GM23338 (cell line): ENCODE measurements at regions not wholly inside any gene's neighbourhood (a gene's known extent, or its start where the extent isn't known, plus 50 kb on each side); places are given as distances from the start of the nearest gene placed in this dataset.

ENCODE experiments used
- ATAC-seq: fragments of 200-7000 bp; cut with Tn5 transposase; 3 replicates; pipeline ENCODE4 v1.9.1; 2020
- DNase-seq: peaks from one replicate; pipeline ENCODE4 v3.0.0-alpha.2; 2015; ENCODE audit warnings: low spot score
- H2AFZ ChIP-seq: fragments of 200-600 bp; sonication (generic); 2 replicates; pipeline ENCODE4 v1.8.0; 2016; ENCODE audit warnings: antibody characterized with exemption, mild to moderate bottlenecking, moderate library complexity
- H3F3A ChIP-seq: fragments of 200-600 bp; sonication (generic); replicated peaks from 2 replicates; pipeline ENCODE4 v1.8.0; 2017; ENCODE audit warnings: antibody characterized with exemption, mixed run types, low read depth
- H3K27ac ChIP-seq: fragments of 200-600 bp; sonication (generic); 2 replicates; pipeline ENCODE4 v1.6.1; 2016; ENCODE audit warnings: low read depth
- H3K27me3 ChIP-seq: fragments of 200-600 bp; sonication (generic); 2 replicates; pipeline ENCODE4 v1.8.0; 2016; ENCODE audit warnings: mild to moderate bottlenecking, mixed run types, moderate library complexity; ENCODE audit not compliant: insufficient read depth
- H3K36me3 ChIP-seq: fragments of 200-600 bp; sonication (generic); 2 replicates; pipeline ENCODE4 v1.8.0; 2016; ENCODE audit warnings: mild to moderate bottlenecking; ENCODE audit not compliant: insufficient read depth
- H3K4me1 ChIP-seq: fragments of 200-600 bp; sonication (generic); 2 replicates; pipeline ENCODE4 v1.8.0; 2016; ENCODE audit warnings: mild to moderate bottlenecking, moderate library complexity; ENCODE audit not compliant: insufficient read depth
- H3K4me2 ChIP-seq: fragments of 200-600 bp; sonication (generic); 2 replicates; pipeline ENCODE4 v1.7.1; 2017; ENCODE audit warnings: mixed run types
- H3K4me3 ChIP-seq: fragments of 200-600 bp; sonication (generic); 2 replicates; pipeline ENCODE4 v1.6.1; 2016; ENCODE audit warnings: mixed run types
- H3K79me2 ChIP-seq: fragments of 200-600 bp; sonication (generic); replicated peaks from 2 replicates; pipeline ENCODE4 v1.8.0; 2017; ENCODE audit warnings: mild to moderate bottlenecking; ENCODE audit not compliant: insufficient read depth
- H3K9me2 ChIP-seq: fragments of 200-600 bp; sonication (generic); 2 replicates; pipeline ENCODE4 v1.8.0; 2017; ENCODE audit not compliant: insufficient read depth
- H4K20me1 ChIP-seq: fragments of 200-600 bp; sonication (generic); replicated peaks from 2 replicates; pipeline ENCODE4 v1.8.0; 2017; ENCODE audit warnings: mild to moderate bottlenecking; ENCODE audit not compliant: insufficient read depth
- H3K27ac Mint-ChIP-seq: 2 replicates; pipeline ENCODE4 v1.8.0; 2020; ENCODE audit warnings: inconsistent platforms, mild to moderate bottlenecking, moderate library complexity, mixed read lengths
- H3K27me3 Mint-ChIP-seq: 3 replicates; pipeline ENCODE4 v1.8.0; 2022; ENCODE audit warnings: low read depth, mild to moderate bottlenecking, moderate library complexity, mixed read lengths, inconsistent platforms; ENCODE audit not compliant: insufficient read depth, poor library complexity
- H3K36me3 Mint-ChIP-seq: 3 replicates; pipeline ENCODE4 v1.8.0; 2021; ENCODE audit warnings: low read depth, mild to moderate bottlenecking, inconsistent platforms, moderate library complexity, mixed read lengths
- H3K4me1 Mint-ChIP-seq: 3 replicates; pipeline ENCODE4 v1.8.0; 2020; ENCODE audit warnings: mild to moderate bottlenecking, inconsistent platforms, mixed read lengths
- H3K4me3 Mint-ChIP-seq: 3 replicates; pipeline ENCODE4 v1.8.0; 2021; ENCODE audit warnings: moderate library complexity, mild to moderate bottlenecking, inconsistent platforms, mixed read lengths
- H3K9me3 Mint-ChIP-seq: 3 replicates; pipeline ENCODE4 v1.8.0; 2020; ENCODE audit warnings: moderate library complexity, mild to moderate bottlenecking, inconsistent platforms, mixed read lengths
- CTCF ChIP-seq, 2 experiments: fragments of 200-600 bp in 1 of 2; sonication (generic) in 1 of 2; conservative IDR thresholded peaks; 2 replicates each; pipeline versions ENCODE4 v1.5.1 to v1.6.1; 2016 to 2017; ENCODE audit warnings: antibody characterized with exemption in 2 of 2, low read depth in 2 of 2, mild to moderate bottlenecking in 2 of 2, moderate library complexity in 1 of 2
- EZH2 ChIP-seq: fragments of 200-600 bp; sonication (generic); IDR thresholded peaks from one replicate; pipeline ENCODE4 v1.8.0; 2017; ENCODE audit warnings: antibody characterized with exemption, mild to moderate bottlenecking, low read depth; ENCODE audit not compliant: unreplicated experiment
- EZH2phosphoT487 ChIP-seq: fragments of 200-600 bp; sonication (generic); IDR thresholded peaks from one replicate; pipeline ENCODE4 v1.8.1; 2018; ENCODE audit warnings: antibody characterized with exemption; ENCODE audit not compliant: unreplicated experiment
- NANOG ChIP-seq: IDR thresholded peaks from 2 replicates; pipeline ENCODE4 v1.6.1; 2016; ENCODE audit warnings: antibody characterized with exemption, borderline replicate concordance
- POLR2AphosphoS5 ChIP-seq: IDR thresholded peaks from 2 replicates; pipeline ENCODE4 v1.6.1; 2016; ENCODE audit warnings: antibody characterized with exemption, low read depth
- ZNF114 ChIP-seq: fragments of 250-450 bp; sonication (Bioruptor Pico); IDR thresholded peaks from 2 replicates; pipeline ENCODE4 v1.5.0; 2020; ENCODE audit warnings: mild to moderate bottlenecking, moderate library complexity
- ZNF462 ChIP-seq: fragments of 250-450 bp; sonication (Bioruptor Pico); IDR thresholded peaks from 2 replicates; pipeline ENCODE4 v1.5.0; 2020; ENCODE audit warnings: mild to moderate bottlenecking, moderate library complexity

DNA sequence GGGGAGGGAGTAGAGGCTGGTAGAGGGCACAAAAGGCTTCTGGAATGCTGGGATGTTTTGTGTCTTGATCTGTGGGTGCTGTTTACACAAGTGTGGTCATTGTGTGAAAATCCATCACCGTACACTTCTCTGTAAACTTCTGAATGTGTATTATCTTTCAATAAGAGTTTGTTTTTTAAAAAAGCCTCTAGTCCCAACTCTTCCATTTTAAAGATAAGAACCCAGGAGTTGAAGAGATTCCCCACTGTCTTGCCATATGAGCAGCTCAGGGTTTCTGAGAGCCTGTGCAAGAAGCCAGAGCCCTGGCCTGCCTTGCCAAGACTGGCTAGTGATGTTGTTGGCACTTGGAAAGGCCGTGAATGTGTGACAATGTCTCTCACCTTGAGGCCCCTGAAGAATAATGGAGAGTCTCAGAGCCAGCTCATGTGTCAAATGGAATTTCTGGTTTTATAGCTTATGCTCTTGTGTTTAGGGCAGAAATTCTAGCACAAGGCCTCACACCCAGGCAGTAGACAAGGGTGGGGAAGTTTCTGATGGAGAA, 57.5 kb upstream of the NPAS1 start (continued):
- no peak for TF ChIP-seq ZNF462 (CRISPR knock-in tag)

GRCh38 chr19:46963093-46963734, 56.4 kb upstream of the NPAS1 start:
- Mint-ChIP-seq H3K36me3 (no peaks in the 10 kb centered on the region), H3K27ac (0 out of 2 replicates have a peak overlapping the region, but pooled peaks have one; percentile 42), H3K4me3 (no peak overlapping the region), H3K4me1 (peaks cover 4% of the 10 kb centered on the region), H3K9me3 (no peaks in the 10 kb centered on the region), H3K27me3 (no peaks in the 10 kb centered on the region)
- Histone ChIP-seq H3K4me3 (no peak overlapping the region), H3K27me3 (no peaks in the 10 kb centered on the region), H3K36me3 (no peaks in the 10 kb centered on the region), H3K4me2 (no peak overlapping the region), H4K20me1 (peaks cover 14% of the 10 kb centered on the region; the same call in 1 of the 2 replicates), H3K4me1 (peaks cover 11% of the 10 kb centered on the region), H2AFZ (no peak overlapping the region), H3F3A (no peaks in the 10 kb centered on the region; the same call in 1 of the 2 replicates), H3K27ac (peak overlapping the region; percentile 79), H3K9me2 (no peaks in the 10 kb centered on the region), H3K79me2 (peaks cover 20% of the 10 kb centered on the region)
- no peak for ATAC-seq
- no peak for DNase-seq
- no peak for TF ChIP-seq EZH2phosphoT487
- TF ChIP-seq POLR2AphosphoS5: no peak
- TF ChIP-seq ZNF462 (CRISPR knock-in tag): no peak
- no peak for TF ChIP-seq NANOG
- no peak for TF ChIP-seq EZH2
- no peak for TF ChIP-seq ZNF114
- no peak for TF ChIP-seq CTCF (conservative IDR thresholded peaks at IDR 0.05; ENCODE audit: low read depth in 2 of 2)
